Heart left ventricle (tissue), 16 donors: ENCODE measurements at regions not wholly inside any gene's neighbourhood (a gene's known extent, or its start where the extent isn't known, plus 50 kb on each side); places are given as distances from the start of the nearest gene placed in this dataset.

Source experiments
- ATAC-seq, 4 donors: fragments of 200-7000 bp; cut with Tn5 transposase; one replicate each; pipeline ENCODE4 v1.9.1; 2020 to 2022; ENCODE audit warnings: moderate library complexity in 4 of 4, mild to moderate bottlenecking in 3 of 4, moderate number of reproducible peaks in 1 of 4
- DNase-seq, 5 donors: peaks; one replicate each; pipeline ENCODE4 v3.0.0-alpha.2; 2020
- H3K27ac ChIP-seq, 12 donors: fragments of 200-600 bp; sonication (generic) in 4 of 12; one replicate each; pipeline versions ENCODE4 v1.5.0 to v1.8.0; 2016 to 2022; ENCODE audit warnings: mild to moderate bottlenecking in 2 of 12
- H3K27me3 ChIP-seq, 9 donors: fragments of 200-600 bp; sonication (generic) in 2 of 9; one replicate each; pipeline versions ENCODE4 v1.5.1 to v1.8.0; 2016 to 2022; ENCODE audit warnings: mild to moderate bottlenecking in 3 of 9
- H3K36me3 ChIP-seq, 9 donors: fragments of 200-600 bp; sonication (generic) in 2 of 9; one replicate each; pipeline versions ENCODE4 v1.5.0 to v1.8.0; 2018 to 2022; ENCODE audit warnings: mild to moderate bottlenecking in 2 of 9
- H3K4me1 ChIP-seq, 12 donors: fragments of 200-600 bp; sonication (generic) in 4 of 12; one replicate each; pipeline versions ENCODE4 v1.5.0 to v1.8.0; 2016 to 2022; ENCODE audit warnings: mild to moderate bottlenecking in 3 of 12
- H3K4me3 ChIP-seq, 12 donors: fragments of 200-600 bp; sonication (generic) in 4 of 12; one replicate each; pipeline versions ENCODE4 v1.5.0 to v1.8.0; 2017 to 2022; ENCODE audit warnings: mild to moderate bottlenecking in 9 of 12, moderate library complexity in 4 of 12
- H3K9me3 ChIP-seq, 12 donors: fragments of 200-600 bp; sonication (generic) in 4 of 12; one replicate each; pipeline versions ENCODE4 v1.5.0 to v1.8.0; 2016 to 2022; ENCODE audit warnings: mild to moderate bottlenecking in 1 of 12
- CTCF ChIP-seq, 12 donors: fragments of 200-600 bp; sonication (generic) in 4 of 12; IDR thresholded peaks; one replicate each; pipeline versions ENCODE4 v1.5.0 to v1.8.0; 2018 to 2022; ENCODE audit warnings: antibody characterized with exemption in 12 of 12, mild to moderate bottlenecking in 5 of 12
- POLR2A ChIP-seq, 2 donors: fragments of 450-650 bp; IDR thresholded peaks; one replicate each; pipeline ENCODE4 v1.6.1; 2017; ENCODE audit warnings: antibody characterized with exemption in 2 of 2, mild to moderate bottlenecking in 2 of 2, moderate library complexity in 2 of 2
- WGBS, 4 donors: extraction: QIAGEN DNeasy Blood & Tissue Kit in 2 of 4; methylation state at CpG; one replicate each; pipeline versions ENCODE4 v1.1.5 to v1.1.7; 2013 to 2018; 5-methylcytosine and 5-hydroxymethylcytosine counted together
- intact Hi-C, 10 donors: fragments of 100-400 bp; cut with DNase I; formaldehyde crosslinking; loops; one replicate each; pipeline versions ENCODE4 v1.11.1 to v1.14.2; 2022
- donor health status: ischemic (EF 13 %, LVEDD 7.1; RV severe dilation, severe dysfunction).
- donor health status: healthy with polysubstance abuse.
- donor health status: DM: no; HTN: yes; CAD: no.
- donor health status: DM: no; HTN: no; CAD: no.
- donor health status: ischemic (EF 25% LVEDD 6.9; RV normal size, moderate dysfunction).
- donor health status: ischemic (EF 25% LVEDD 5.7; RV mildly dilated, moderate dysfunction).
- donor health status: healthy.
- donor health status: DM: yes; HTN: yes; CAD: no.
- donor health status: ischemic (EF 35%, LVEDD 5.7; RV mildly dilated, moderate dysfunction).
- donor health status: nonischemic (EF 11% LVEDD 7.7; RV severe dilation, severe dysfunction).
- donor health status: DM: yes; HTN: yes; CAD: no.
- donor health status: PGD.
- donor health status: ischemic (EF 29% LVEDD 5.4; RV normal size, mild dysfunction).
- donor health status: nonischemic (EF 23%, LVEDD 6.1; RV moderate dilation, normal function).

- peaks cover 0 to 11% (median 0%) of the 10 kb centered on the region in 9 donors for H3K27me3 ChIP-seq
- ATAC-seq (no peak), DNase-seq (no peak)
- no peak overlapping the region for H3K4me3 ChIP-seq
- H3K36me3 ChIP-seq = no peaks in the 10 kb centered on the region
- peaks cover 0 to 12% (median 3%) of the 10 kb centered on the region in 12 donors for H3K9me3 ChIP-seq
- H3K27ac ChIP-seq = no peak overlapping the region
- no peak for TF ChIP-seq CTCF (IDR thresholded peaks at IDR 0.05)
- TF ChIP-seq POLR2A (IDR thresholded peaks at IDR 0.05) = no peak
- no peaks in the 10 kb centered on the region for H3K4me1 ChIP-seq
- WGBS, 4 donors = 73 to 81% (median 76%) methylated on average over 6 of the region's 6 CpGs
- intact Hi-C loops = no loop called here
Measured at GRCh38 chr5:174288439-174288838, 242.9 kb downstream of the NSG2 start.

- no peak for DNase-seq
- intact Hi-C loops = no loop called here
- H3K27ac ChIP-seq = no peak overlapping the region
- no peak for ATAC-seq
- WGBS, 4 donors = 52 to 64% (median 57%) methylated on average over 3 of the region's 3 CpGs
- H3K9me3 ChIP-seq = peaks cover 0 to 12% (median 3%) of the 10 kb centered on the region in 12 donors
- H3K36me3 ChIP-seq = no peaks in the 10 kb centered on the region
- TF ChIP-seq POLR2A (IDR thresholded peaks at IDR 0.05) (no peak), CTCF (IDR thresholded peaks at IDR 0.05) (no peak)
- no peaks in the 10 kb centered on the region for H3K27me3 ChIP-seq
- H3K4me3 ChIP-seq = no peak overlapping the region
- peaks cover 0 to 6% (median 0%) of the 10 kb centered on the region in 12 donors for H3K4me1 ChIP-seq
Measured at GRCh38 chr5:174291162-174291561, 245.7 kb downstream of the NSG2 start.

GRCh38 chr5:174292348-174292747, 246.8 kb downstream of the NSG2 start:
- Histone ChIP-seq H3K27me3 (no peaks in the 10 kb centered on the region), H3K4me1 (peaks cover 0 to 10% (median 0%) of the 10 kb centered on the region in 12 donors), H3K36me3 (no peaks in the 10 kb centered on the region), H3K27ac (no peak overlapping the region), H3K4me3 (no peak overlapping the region), H3K9me3 (peaks cover 0 to 12% (median 3%) of the 10 kb centered on the region in 12 donors)
- WGBS, 4 donors = 73 to 87% (median 82%) methylated on average over 3 of the region's 3 CpGs
- DNase-seq (no peak), ATAC-seq (no peak)
- no peak for TF ChIP-seq POLR2A (IDR thresholded peaks at IDR 0.05)
- no peak for TF ChIP-seq CTCF (IDR thresholded peaks at IDR 0.05)
- intact Hi-C loops = no loop called here

DNA sequence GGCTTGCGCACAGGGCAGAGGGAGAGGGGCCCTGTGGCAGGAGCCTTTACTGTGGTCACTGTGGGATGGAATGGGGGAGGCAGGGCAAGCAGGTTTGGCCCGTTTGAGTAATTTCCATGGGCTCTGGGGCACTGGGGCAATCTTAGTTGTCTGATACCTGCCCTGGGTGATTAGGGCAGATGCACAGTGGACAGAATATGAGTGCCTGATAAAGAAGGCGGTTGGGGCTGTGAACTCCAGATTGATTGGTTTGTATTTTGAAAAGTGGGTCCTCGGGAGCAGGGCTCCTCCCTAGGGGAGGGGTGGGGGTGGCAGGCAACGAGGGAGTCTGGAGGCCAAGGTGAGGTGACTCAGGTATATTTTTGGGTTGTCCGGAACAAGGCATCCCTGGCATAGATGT, 247.5 kb downstream of the NSG2 start:
- intact Hi-C loops = no loop called here

More for the DNA sequence above, 247.5 kb downstream of the NSG2 start:
- DNase-seq (no peak), ATAC-seq (no peak)
- peaks cover 0 to 15% (median 3%) of the 10 kb centered on the region in 12 donors for H3K9me3 ChIP-seq
- H3K4me1 ChIP-seq = peaks cover 0 to 10% (median 0%) of the 10 kb centered on the region in 12 donors
- no peak overlapping the region for H3K4me3 ChIP-seq
- TF ChIP-seq CTCF (IDR thresholded peaks at IDR 0.05) = no peak
- no peak for TF ChIP-seq POLR2A (IDR thresholded peaks at IDR 0.05)
- no peaks in the 10 kb centered on the region for H3K27me3 ChIP-seq
- WGBS, 4 donors = 53 to 68% (median 57%) methylated on average over 6 of the region's 6 CpGs
- H3K36me3 ChIP-seq = no peaks in the 10 kb centered on the region
- H3K27ac ChIP-seq = no peak overlapping the region
